Mesenchymal stem cell (in vitro differentiated cells and primary cell): ENCODE measurements at regions not wholly inside any gene's neighbourhood (a gene's known extent, or its start where the extent isn't known, plus 50 kb on each side); places are given as distances from the start of the nearest gene placed in this dataset.

Experiments used
- DNase-seq: peaks from one replicate; pipeline ENCODE4 v3.0.0-alpha.2; 2013
- H2AFZ ChIP-seq: one replicate; pipeline ENCODE4 v1.6.1; 2013; ENCODE audit warnings: low read depth, mild to moderate bottlenecking, control low read depth, inconsistent platforms, low read length, moderate library complexity
- H2AK5ac ChIP-seq: 2 replicates; pipeline ENCODE4 v1.6.1; 2013; ENCODE audit warnings: low read length, moderate library complexity, mild to moderate bottlenecking, inconsistent platforms; ENCODE audit not compliant: severe bottlenecking
- H2BK120ac ChIP-seq: one replicate; pipeline ENCODE4 v1.6.1; 2013; ENCODE audit warnings: low read depth, mild to moderate bottlenecking, inconsistent platforms, low read length, moderate library complexity
- H2BK12ac ChIP-seq, 2 experiments: one replicate each; pipeline ENCODE4 v1.6.1; 2013; ENCODE audit warnings: inconsistent platforms in 2 of 2, low read length in 2 of 2, mild to moderate bottlenecking in 2 of 2, moderate library complexity in 2 of 2, control low read depth in 1 of 2
- H2BK15ac ChIP-seq: one replicate; pipeline ENCODE4 v1.6.1; 2013; ENCODE audit warnings: mild to moderate bottlenecking, low read depth, inconsistent platforms; ENCODE audit not compliant: poor library complexity, severe bottlenecking
- H2BK5ac ChIP-seq: 2 replicates; pipeline ENCODE4 v1.6.1; 2013; ENCODE audit warnings: low read depth, mild to moderate bottlenecking, low read length, control low read depth, inconsistent platforms; ENCODE audit not compliant: poor library complexity, severe bottlenecking
- H3K14ac ChIP-seq, 2 experiments: one replicate each; pipeline ENCODE4 v1.6.1; 2013; ENCODE audit warnings: inconsistent platforms in 2 of 2, low read length in 2 of 2, control low read depth in 1 of 2, mild to moderate bottlenecking in 1 of 2, moderate library complexity in 1 of 2
- H3K18ac ChIP-seq, 2 experiments: one replicate each; pipeline ENCODE4 v1.6.1; 2013; ENCODE audit warnings: inconsistent platforms in 2 of 2, low read length in 2 of 2, control low read depth in 1 of 2, low read depth in 1 of 2, mild to moderate bottlenecking in 1 of 2
- H3K23ac ChIP-seq, 2 experiments: one replicate each; pipeline ENCODE4 v1.6.1; 2013; ENCODE audit warnings: inconsistent platforms in 2 of 2, low read length in 2 of 2, mild to moderate bottlenecking in 2 of 2, moderate library complexity in 2 of 2, control low read depth in 1 of 2
- H3K27ac ChIP-seq: 2 replicates; pipeline ENCODE4 v1.5.1; 2013; ENCODE audit warnings: mild to moderate bottlenecking, moderate library complexity, low read length, control low read depth, inconsistent platforms; ENCODE audit not compliant: poor library complexity, severe bottlenecking
- H3K27me3 ChIP-seq, 2 experiments: 2 replicates each; pipeline versions ENCODE4 v1.6.1 to v1.7.0; 2013; ENCODE audit warnings: low read length in 2 of 2, mild to moderate bottlenecking in 2 of 2, moderate library complexity in 2 of 2, control low read depth in 1 of 2, inconsistent platforms in 1 of 2; ENCODE audit not compliant: control insufficient read depth in 1 of 2, insufficient read depth in 1 of 2
- H3K36me3 ChIP-seq, 2 experiments: 2 replicates each; pipeline versions ENCODE4 v1.6.1 to v1.7.0; 2013; ENCODE audit warnings: low read length in 2 of 2, control low read depth in 1 of 2, inconsistent platforms in 1 of 2, low read depth in 1 of 2, mild to moderate bottlenecking in 1 of 2; ENCODE audit not compliant: insufficient read depth in 2 of 2, control insufficient read depth in 1 of 2
- H3K4ac ChIP-seq, 2 experiments: one replicate each; pipeline ENCODE4 v1.6.1; 2013; ENCODE audit warnings: inconsistent platforms in 2 of 2, low read length in 2 of 2, mild to moderate bottlenecking in 2 of 2, moderate library complexity in 2 of 2, control low read depth in 1 of 2, low read depth in 1 of 2
- H3K4me1 ChIP-seq: 2 replicates; pipeline ENCODE4 v1.6.1; 2013; ENCODE audit warnings: low read depth, low read length, control low read depth; ENCODE audit not compliant: control insufficient read depth, insufficient read depth
- H3K4me2 ChIP-seq: 2 replicates; pipeline ENCODE4 v1.6.1; 2013; ENCODE audit warnings: low read length, mild to moderate bottlenecking, inconsistent platforms; ENCODE audit not compliant: poor library complexity, severe bottlenecking
- H3K4me3 ChIP-seq, 2 experiments: 2 replicates each; pipeline versions ENCODE4 v1.5.1 to v1.7.0; 2013; ENCODE audit warnings: low read length in 2 of 2, mild to moderate bottlenecking in 2 of 2, control low read depth in 1 of 2, low read depth in 1 of 2; ENCODE audit not compliant: insufficient read depth in 1 of 2
- H3K79me1 ChIP-seq: replicated peaks from 2 replicates; pipeline ENCODE4 v1.6.1; 2013; ENCODE audit warnings: mild to moderate bottlenecking, control low read depth, low read length, inconsistent platforms; ENCODE audit not compliant: poor library complexity, severe bottlenecking
- H3K9ac ChIP-seq: 2 replicates; pipeline ENCODE4 v1.7.0; 2013; ENCODE audit warnings: mild to moderate bottlenecking, low read length, moderate library complexity
- H3K9me3 ChIP-seq: 2 replicates; pipeline ENCODE4 v1.7.0; 2013; ENCODE audit warnings: mild to moderate bottlenecking, low read length; ENCODE audit not compliant: control insufficient read depth
- H4K8ac ChIP-seq: one replicate; pipeline ENCODE4 v1.6.1; 2013; ENCODE audit warnings: inconsistent platforms, mild to moderate bottlenecking, low read length, moderate library complexity
- H4K91ac ChIP-seq: one replicate; pipeline ENCODE4 v1.6.1; 2013; ENCODE audit warnings: mild to moderate bottlenecking, low read length, inconsistent platforms
- WGBS: methylation state at CpG from one replicate; pipeline ENCODE4 v1.1.7; 2013; ENCODE audit warnings: mixed read lengths; 5-methylcytosine and 5-hydroxymethylcytosine counted together

DNA sequence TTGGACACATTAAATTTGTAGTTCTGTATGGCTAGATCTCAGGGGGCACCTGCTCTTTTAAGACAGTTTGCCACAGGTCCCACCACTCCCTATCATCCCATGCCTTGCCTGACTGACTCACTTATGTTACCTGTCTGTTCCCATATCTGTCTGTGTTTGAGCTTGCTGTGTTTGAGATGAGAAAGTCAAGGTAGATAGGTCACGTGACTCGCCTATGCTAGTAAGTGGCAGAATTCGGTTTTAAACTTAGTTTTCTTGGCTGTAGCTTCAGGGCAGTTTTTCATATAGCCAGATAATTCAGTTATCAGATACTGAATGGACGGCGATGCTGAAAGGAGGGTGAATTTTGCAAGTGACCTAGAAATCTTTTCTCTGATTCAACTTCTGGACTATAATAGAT lies 348.4 kb downstream of the RPS24 start:
- H3K4me2 ChIP-seq, result no peak overlapping the region
- no peak overlapping the region for H3K23ac ChIP-seq
- no peak overlapping the region for H2BK15ac ChIP-seq
- no peaks in the 10 kb centered on the region for H3K27me3 ChIP-seq
- no peak overlapping the region for H4K8ac ChIP-seq
- no peaks in the 10 kb centered on the region for H3K36me3 ChIP-seq
- H2AK5ac ChIP-seq, result no peak overlapping the region
- no peak overlapping the region for H2AFZ ChIP-seq
- no peak overlapping the region for H2BK5ac ChIP-seq
- no peak for DNase-seq
- H4K91ac ChIP-seq, result no peak overlapping the region
- H3K79me1 ChIP-seq, result no peaks in the 10 kb centered on the region
- no peak overlapping the region for H3K14ac ChIP-seq
- H2BK120ac ChIP-seq, result no peak overlapping the region
- H3K27ac ChIP-seq, result no peak overlapping the region
- no peak overlapping the region for H3K4ac ChIP-seq
- H3K4me1 ChIP-seq, result peaks cover 7% of the 10 kb centered on the region
- H2BK12ac ChIP-seq, result no peak overlapping the region
- H3K18ac ChIP-seq, result no peak overlapping the region
- no peak overlapping the region for H3K9ac ChIP-seq
- no peak overlapping the region for H3K4me3 ChIP-seq
- H3K9me3 ChIP-seq, result peaks cover 15% of the 10 kb centered on the region
- 85% methylated on average over 5 of the region's 5 CpGs for WGBS

DNA sequence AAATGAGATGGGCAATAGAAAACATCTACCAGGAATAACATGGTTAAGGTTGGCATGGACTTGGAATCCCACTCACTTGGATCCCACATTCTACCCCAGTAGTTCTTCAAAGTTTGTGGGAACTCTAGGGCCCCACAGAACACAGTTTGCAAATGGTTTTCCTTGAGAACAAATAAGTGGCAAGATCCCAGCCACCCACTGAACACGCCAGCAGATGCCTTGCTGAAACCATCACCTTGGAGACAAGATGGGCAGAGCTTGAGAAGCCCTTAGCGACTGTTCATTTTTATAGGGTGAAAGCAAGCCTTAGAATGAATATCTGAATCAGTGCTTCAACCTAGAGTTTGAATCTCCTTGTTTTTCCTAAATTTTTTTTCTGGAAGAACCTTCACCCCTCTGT lies 349.1 kb downstream of the RPS24 start:
- DNase-seq, result no peak
- Histone ChIP-seq H3K9ac (no peak overlapping the region), H2AFZ (no peak overlapping the region), H3K79me1 (no peaks in the 10 kb centered on the region), H3K4me1 (peaks cover 3% of the 10 kb centered on the region), H2AK5ac (no peak overlapping the region), H3K18ac (no peak overlapping the region), H3K4me2 (no peak overlapping the region), H3K14ac (no peak overlapping the region), H3K36me3 (no peaks in the 10 kb centered on the region), H3K4me3 (no peak overlapping the region), H3K27ac (no peak overlapping the region), H2BK5ac (no peak overlapping the region), H2BK12ac (no peak overlapping the region), H3K4ac (no peak overlapping the region), H2BK120ac (no peak overlapping the region), H3K27me3 (peaks cover under 1 to 6% of the 10 kb centered on the region in 2 experiments), H4K8ac (no peak overlapping the region), H4K91ac (no peak overlapping the region), H2BK15ac (no peak overlapping the region), H3K9me3 (peaks cover 15% of the 10 kb centered on the region), H3K23ac (no peak overlapping the region)
- 100% methylated on average over 1 of the region's 2 CpGs for WGBS

DNA sequence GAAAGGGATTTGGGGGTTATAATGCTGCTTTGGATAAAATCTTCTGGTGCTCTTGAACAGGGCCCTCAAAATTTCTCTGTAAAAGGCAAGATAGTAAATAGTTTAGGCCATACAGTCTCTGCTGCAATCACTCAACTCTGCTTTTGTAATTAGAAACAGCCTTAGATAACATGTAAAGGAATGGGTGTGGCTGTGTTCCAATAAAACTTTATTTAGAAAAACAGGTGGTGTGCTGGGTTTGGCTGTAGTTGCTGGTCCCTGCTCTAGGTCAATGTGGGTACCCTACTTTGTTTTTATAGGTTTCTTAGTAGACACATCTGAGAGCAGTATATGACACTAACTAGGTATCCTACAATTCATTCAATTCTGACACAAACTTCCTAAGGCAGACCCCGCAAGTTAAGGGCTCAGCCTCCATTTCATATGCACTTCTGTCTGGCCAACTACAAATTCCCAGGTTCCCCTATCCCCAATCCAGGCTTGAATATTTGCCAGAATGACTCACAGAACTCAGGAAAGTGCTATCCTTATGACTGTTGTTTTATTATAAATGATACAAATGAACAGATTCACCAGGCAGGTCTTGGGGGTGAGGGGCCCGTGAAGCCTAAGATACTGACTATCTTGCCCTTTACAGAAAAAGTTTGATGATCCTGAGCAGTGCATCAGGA lies 349.9 kb downstream of the RPS24 start:
- no peak overlapping the region for H2AFZ ChIP-seq
- H3K4me3 ChIP-seq, result no peak overlapping the region
- no peak overlapping the region for H3K14ac ChIP-seq
- H2BK5ac ChIP-seq, result no peak overlapping the region
- 89% methylated on average over 2 of the region's 2 CpGs for WGBS
- H3K9me3 ChIP-seq, result peaks cover 15% of the 10 kb centered on the region
- H3K18ac ChIP-seq, result no peak overlapping the region
- no peak overlapping the region for H3K4me2 ChIP-seq
- no peak overlapping the region for H2BK15ac ChIP-seq
- H3K4ac ChIP-seq, result no peak overlapping the region
- no peak overlapping the region for H4K8ac ChIP-seq
- no peak overlapping the region for H2BK12ac ChIP-seq
- peaks cover 6 to 8% of the 10 kb centered on the region in 2 experiments for H3K27me3 ChIP-seq
- no peaks in the 10 kb centered on the region for H3K4me1 ChIP-seq
- no peak overlapping the region for H4K91ac ChIP-seq
- no peaks in the 10 kb centered on the region for H3K36me3 ChIP-seq
- H3K23ac ChIP-seq, result no peak overlapping the region
- H3K27ac ChIP-seq, result no peak overlapping the region
- no peak for DNase-seq
- no peak overlapping the region for H3K9ac ChIP-seq
- no peak overlapping the region for H2BK120ac ChIP-seq
- no peak overlapping the region for H2AK5ac ChIP-seq
- no peaks in the 10 kb centered on the region for H3K79me1 ChIP-seq

GRCh38 chr10:78384049-78384431 lies 350.4 kb downstream of the RPS24 start:
- Histone ChIP-seq H3K4me1 (no peaks in the 10 kb centered on the region), H2BK120ac (no peak overlapping the region), H2BK15ac (no peak overlapping the region), H3K79me1 (no peaks in the 10 kb centered on the region), H3K27ac (no peak overlapping the region), H3K23ac (no peak overlapping the region), H3K4me3 (no peak overlapping the region), H3K18ac (no peak overlapping the region), H3K9ac (no peak overlapping the region), H3K9me3 (peaks cover 11% of the 10 kb centered on the region), H3K4me2 (no peak overlapping the region), H3K27me3 (peaks cover 6 to 8% of the 10 kb centered on the region in 2 experiments), H2AK5ac (no peak overlapping the region), H3K14ac (no peak overlapping the region), H4K91ac (no peak overlapping the region), H4K8ac (no peak overlapping the region), H2BK12ac (no peak overlapping the region), H2AFZ (no peak overlapping the region), H2BK5ac (no peak overlapping the region), H3K36me3 (no peaks in the 10 kb centered on the region), H3K4ac (no peak overlapping the region)
- no peak for DNase-seq
- WGBS, result 100% methylated on average over 1 of the region's 1 CpG
